ENCODE measurements at regions not wholly inside any gene's neighbourhood (a gene's known extent, or its start where the extent isn't known, plus 50 kb on each side); places are given as distances from the start of the nearest gene placed in this dataset.

- TF ChIP-seq POLR2AphosphoS5 (IDR thresholded peaks at IDR 0.05; ENCODE audit: low read depth) (no peak), CTCF (conservative IDR thresholded peaks at IDR 0.05; ENCODE audit: low read depth in 2 of 2) (peak; percentile 36 to 60), CREB1 (CRISPR knock-in tag; IDR thresholded peaks at IDR 0.05; ENCODE audit: low read depth) (no peak), EZH2 (IDR thresholded peaks at IDR 0.05; ENCODE audit: low read depth, unreplicated experiment) (no peak), EZH2phosphoT487 (IDR thresholded peaks at IDR 0.05; ENCODE audit: unreplicated experiment) (no peak)
- TF ChIP-seq, protein P1, sequence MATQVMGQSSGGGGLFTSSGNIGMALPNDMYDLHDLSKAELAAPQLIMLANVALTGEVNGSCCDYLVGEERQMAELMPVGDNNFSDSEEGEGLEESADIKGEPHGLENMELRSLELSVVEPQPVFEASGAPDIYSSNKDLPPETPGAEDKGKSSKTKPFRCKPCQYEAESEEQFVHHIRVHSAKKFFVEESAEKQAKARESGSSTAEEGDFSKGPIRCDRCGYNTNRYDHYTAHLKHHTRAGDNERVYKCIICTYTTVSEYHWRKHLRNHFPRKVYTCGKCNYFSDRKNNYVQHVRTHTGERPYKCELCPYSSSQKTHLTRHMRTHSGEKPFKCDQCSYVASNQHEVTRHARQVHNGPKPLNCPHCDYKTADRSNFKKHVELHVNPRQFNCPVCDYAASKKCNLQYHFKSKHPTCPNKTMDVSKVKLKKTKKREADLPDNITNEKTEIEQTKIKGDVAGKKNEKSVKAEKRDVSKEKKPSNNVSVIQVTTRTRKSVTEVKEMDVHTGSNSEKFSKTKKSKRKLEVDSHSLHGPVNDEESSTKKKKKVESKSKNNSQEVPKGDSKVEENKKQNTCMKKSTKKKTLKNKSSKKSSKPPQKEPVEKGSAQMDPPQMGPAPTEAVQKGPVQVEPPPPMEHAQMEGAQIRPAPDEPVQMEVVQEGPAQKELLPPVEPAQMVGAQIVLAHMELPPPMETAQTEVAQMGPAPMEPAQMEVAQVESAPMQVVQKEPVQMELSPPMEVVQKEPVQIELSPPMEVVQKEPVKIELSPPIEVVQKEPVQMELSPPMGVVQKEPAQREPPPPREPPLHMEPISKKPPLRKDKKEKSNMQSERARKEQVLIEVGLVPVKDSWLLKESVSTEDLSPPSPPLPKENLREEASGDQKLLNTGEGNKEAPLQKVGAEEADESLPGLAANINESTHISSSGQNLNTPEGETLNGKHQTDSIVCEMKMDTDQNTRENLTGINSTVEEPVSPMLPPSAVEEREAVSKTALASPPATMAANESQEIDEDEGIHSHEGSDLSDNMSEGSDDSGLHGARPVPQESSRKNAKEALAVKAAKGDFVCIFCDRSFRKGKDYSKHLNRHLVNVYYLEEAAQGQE (IDR thresholded peaks at IDR 0.05; ENCODE audit: unreplicated experiment), result no peak
Observed at GRCh38 chr6:170480050-170480692, 72.9 kb downstream of the PSMB1 start.

All from GM23338 (cell line).